Spinal cord (tissue), 9 donors: ENCODE measurements at regions not wholly inside any gene's neighbourhood (a gene's known extent, or its start where the extent isn't known, plus 50 kb on each side); places are given as distances from the start of the nearest gene placed in this dataset.

Source experiments
- DNase-seq, 6 donors: peaks; one replicate each; pipeline versions ENCODE4 v3.0.0 to v3.0.0-alpha.2; 2013 to 2015; ENCODE audit warnings: low spot score in 6 of 6, low read depth in 4 of 6
- H3K27ac ChIP-seq: one replicate; pipeline ENCODE4 v1.5.1; 2013; ENCODE audit warnings: low read depth, low read length, control low read depth
- H3K27me3 ChIP-seq: one replicate; pipeline ENCODE4 v1.6.1; 2013; ENCODE audit warnings: low read length; ENCODE audit not compliant: control insufficient read depth, insufficient read depth
- H3K36me3 ChIP-seq: one replicate; pipeline ENCODE4 v1.6.1; 2013; ENCODE audit warnings: low read length; ENCODE audit not compliant: control insufficient read depth, insufficient read depth
- H3K4me1 ChIP-seq: one replicate; pipeline ENCODE4 v1.6.1; 2013; ENCODE audit warnings: low read length; ENCODE audit not compliant: control insufficient read depth, insufficient read depth
- H3K4me3 ChIP-seq: one replicate; pipeline ENCODE4 v1.5.1; 2013; ENCODE audit warnings: low read depth, low read length, control low read depth
- H3K9me3 ChIP-seq: one replicate; pipeline ENCODE4 v1.6.1; 2013; ENCODE audit warnings: low read length; ENCODE audit not compliant: control insufficient read depth, insufficient read depth
- WGBS: methylation state at CpG from one replicate; pipeline ENCODE4 v1.1.5; 2013; ENCODE audit warnings: missing lambda C conversion rate; ENCODE audit not compliant: insufficient coverage; 5-methylcytosine and 5-hydroxymethylcytosine counted together
- donor health status: healthy.

GRCh38 chr18:28946471-28946870 is 769.5 kb upstream of the CDH2 start:
- peak in 1 of 6 donors; percentile 61 for DNase-seq
- H3K4me1 ChIP-seq = no peaks in the 10 kb centered on the region
- H3K4me3 ChIP-seq = no peak overlapping the region

GRCh38 chr18:28922936-28923335 is 746.0 kb upstream of the CDH2 start:
- Histone ChIP-seq H3K27ac (no peak overlapping the region), H3K4me3 (no peak overlapping the region), H3K27me3 (no peaks in the 10 kb centered on the region), H3K9me3 (no peaks in the 10 kb centered on the region), H3K36me3 (no peaks in the 10 kb centered on the region), H3K4me1 (no peaks in the 10 kb centered on the region)
- no CpG with 5 or more reads among the region's 2 CpGs for WGBS
- DNase-seq = no peak

More at GRCh38 chr18:28946471-28946870, 769.5 kb upstream of the CDH2 start:
- Histone ChIP-seq H3K9me3 (no peaks in the 10 kb centered on the region), H3K36me3 (no peaks in the 10 kb centered on the region), H3K27ac (no peak overlapping the region), H3K27me3 (no peaks in the 10 kb centered on the region)
- no CpG with 5 or more reads among the region's 1 CpG for WGBS

- no peak overlapping the region for H3K4me3 ChIP-seq
- no peaks in the 10 kb centered on the region for H3K9me3 ChIP-seq
- H3K27ac ChIP-seq = no peak overlapping the region
- H3K27me3 ChIP-seq = no peaks in the 10 kb centered on the region
- no peak for DNase-seq
- H3K4me1 ChIP-seq = no peaks in the 10 kb centered on the region
- H3K36me3 ChIP-seq = no peaks in the 10 kb centered on the region
These were observed 739.5 kb upstream of the CDH2 start for GRCh38 chr18:28916456-28916855.

- Histone ChIP-seq H3K36me3 (no peaks in the 10 kb centered on the region), H3K9me3 (no peaks in the 10 kb centered on the region), H3K4me1 (no peaks in the 10 kb centered on the region), H3K27me3 (no peaks in the 10 kb centered on the region), H3K27ac (no peak overlapping the region), H3K4me3 (no peak overlapping the region)
- DNase-seq = no peak
- no CpG with 5 or more reads among the region's 1 CpG for WGBS
These were observed 728.6 kb upstream of the CDH2 start for GRCh38 chr18:28905509-28905908.

GRCh38 chr18:28904789-28905364 is 727.9 kb upstream of the CDH2 start:
- no peak overlapping the region for H3K27ac ChIP-seq
- 86% methylated on average over 1 of the region's 1 CpG for WGBS
- no peaks in the 10 kb centered on the region for H3K36me3 ChIP-seq
- no peaks in the 10 kb centered on the region for H3K9me3 ChIP-seq
- DNase-seq = no peak
- H3K4me1 ChIP-seq = no peaks in the 10 kb centered on the region
- no peaks in the 10 kb centered on the region for H3K27me3 ChIP-seq
- no peak overlapping the region for H3K4me3 ChIP-seq

- H3K27ac ChIP-seq = no peak overlapping the region
- WGBS = no CpG with 5 or more reads among the region's 1 CpG
- H3K9me3 ChIP-seq = no peaks in the 10 kb centered on the region
- H3K4me3 ChIP-seq = no peak overlapping the region
- DNase-seq = no peak
- H3K4me1 ChIP-seq = no peaks in the 10 kb centered on the region
- H3K27me3 ChIP-seq = no peaks in the 10 kb centered on the region
- H3K36me3 ChIP-seq = no peaks in the 10 kb centered on the region
These were observed 726.4 kb upstream of the CDH2 start for GRCh38 chr18:28903306-28903705.

GRCh38 chr18:28890791-28891190 is 713.9 kb upstream of the CDH2 start:
- Histone ChIP-seq H3K36me3 (no peaks in the 10 kb centered on the region), H3K9me3 (no peaks in the 10 kb centered on the region), H3K4me3 (no peak overlapping the region), H3K4me1 (no peaks in the 10 kb centered on the region), H3K27ac (no peak overlapping the region), H3K27me3 (no peaks in the 10 kb centered on the region)
- peak in 2 of 6 donors; percentile 59 to 63 for DNase-seq
- WGBS = no CpG with 5 or more reads among the region's 3 CpGs

GRCh38 chr18:28884304-28884703 is 707.4 kb upstream of the CDH2 start:
- no peak for DNase-seq
- Histone ChIP-seq H3K4me3 (no peak overlapping the region), H3K27ac (no peak overlapping the region), H3K27me3 (no peaks in the 10 kb centered on the region), H3K4me1 (no peaks in the 10 kb centered on the region), H3K9me3 (no peaks in the 10 kb centered on the region), H3K36me3 (no peaks in the 10 kb centered on the region)
- no CpG with 5 or more reads among the region's 1 CpG for WGBS

- H3K4me1 ChIP-seq = no peaks in the 10 kb centered on the region
- H3K9me3 ChIP-seq = no peaks in the 10 kb centered on the region
- H3K36me3 ChIP-seq = no peaks in the 10 kb centered on the region
- no peak overlapping the region for H3K27ac ChIP-seq
- H3K4me3 ChIP-seq = no peak overlapping the region
- no CpG with 5 or more reads among the region's 4 CpGs for WGBS
- DNase-seq = peak in 1 of 6 donors; percentile 64
- no peaks in the 10 kb centered on the region for H3K27me3 ChIP-seq
These were observed 703.9 kb upstream of the CDH2 start for GRCh38 chr18:28880856-28881255.

- Histone ChIP-seq H3K27ac (no peak overlapping the region), H3K4me3 (no peak overlapping the region), H3K36me3 (no peaks in the 10 kb centered on the region), H3K4me1 (no peaks in the 10 kb centered on the region), H3K27me3 (no peaks in the 10 kb centered on the region), H3K9me3 (no peaks in the 10 kb centered on the region)
- WGBS = no CpG with 5 or more reads among the region's 1 CpG
- peak in 2 of 6 donors; percentile 19 to 24 for DNase-seq
These were observed 698.1 kb upstream of the CDH2 start for GRCh38 chr18:28875059-28875458.
